ENCODE measurements at regions not wholly inside any gene's neighbourhood (a gene's known extent, or its start where the extent isn't known, plus 50 kb on each side); places are given as distances from the start of the nearest gene placed in this dataset.

- no peak overlapping the region for H3K9ac ChIP-seq (ENCODE audit: insufficient read depth in 1 of 2, low read depth in 2 of 2, low read length in 2 of 2)
- intact Hi-C loops (cut with micrococcal nuclease) (no loop called here), in situ Hi-C loops (cut with MboI) (no loop called here)
- no peak for TF ChIP-seq HMGN3 (IDR thresholded peaks at IDR 0.05; ENCODE audit: borderline replicate concordance, extremely low read depth, insufficient read length, low read depth, low read length)
- no peak for TF ChIP-seq ZNF444 (CRISPR knock-in tag; IDR thresholded peaks at IDR 0.05)
- TF ChIP-seq U2AF1 (optimal IDR thresholded peaks at IDR 0.05; ENCODE audit: low read depth, low read length) = no peak
- no peaks in the 10 kb centered on the region for H4K20me1 ChIP-seq (replicated peaks; ENCODE audit: control insufficient read depth, insufficient read depth, low read length)
- no peaks in the 10 kb centered on the region for H3K79me2 ChIP-seq (ENCODE audit: control insufficient read depth, insufficient read depth, low read length)
- H3K4me1 ChIP-seq (replicated peaks in 1 of 2; ENCODE audit: control insufficient read depth in 2 of 2, insufficient read depth in 2 of 2, low read length in 2 of 2) = no peaks in the 10 kb centered on the region
- no TSS peak for BruUV-seq (replicated peaks)
- no peaks in the 10 kb centered on the region for H3K27me3 ChIP-seq (ENCODE audit: control insufficient read depth in 2 of 2, insufficient read depth in 2 of 2, low read length in 2 of 2)
- FAIRE-seq = no peak
- WGBS (ENCODE audit: insufficient coverage, low coverage, missing lambda C conversion rate) = 2% methylated on average over 4 of the region's 4 CpGs
- H3K9me1 ChIP-seq (ENCODE audit: control insufficient read depth, insufficient read depth, low read length) = no peaks in the 10 kb centered on the region
- no peak overlapping the region for H3K27ac ChIP-seq (ENCODE audit: extremely low read depth, low read depth, low read length)
- DNase-seq (ENCODE audit: extremely low read depth in 1 of 4, low spot score in 3 of 4) = no peak
- no peak overlapping the region for H3K4me3 ChIP-seq
- no peaks in the 10 kb centered on the region for H3K9me3 ChIP-seq (replicated peaks; ENCODE audit: control insufficient read depth, insufficient read depth, low read depth, low read length)
- no peak overlapping the region for H3K4me2 ChIP-seq (ENCODE audit: insufficient read depth, low read length)
- no peak overlapping the region for H2AFZ ChIP-seq (ENCODE audit: low read depth, low read length)
- CTCF ChIA-PET (ENCODE audit: low intra/inter-chr PET ratio) = no interaction called here
- no peaks in the 10 kb centered on the region for H3K36me3 ChIP-seq (ENCODE audit: control insufficient read depth, insufficient read depth, low read length)
- no peak for ATAC-seq
- POLR2A ChIA-PET = no interaction called here
Observed at GRCh38 chr12:19584732-19585131, 145.4 kb downstream of the AEBP2 start.

GRCh38 chr12:19588951-19589350 lies 149.7 kb downstream of the AEBP2 start:
- in situ Hi-C loops (cut with MboI) (no loop called here), intact Hi-C loops (cut with micrococcal nuclease) (no loop called here)
- BruUV-seq (replicated peaks) = no TSS peak
- Histone ChIP-seq H3K9ac (ENCODE audit: insufficient read depth in 1 of 2, low read depth in 2 of 2, low read length in 2 of 2) (no peak overlapping the region), H3K27me3 (ENCODE audit: control insufficient read depth in 2 of 2, insufficient read depth in 2 of 2, low read length in 2 of 2) (no peaks in the 10 kb centered on the region), H3K4me3 (no peak overlapping the region), H2AFZ (ENCODE audit: low read depth, low read length) (no peak overlapping the region), H3K27ac (ENCODE audit: extremely low read depth, low read depth, low read length) (no peak overlapping the region), H3K9me1 (ENCODE audit: control insufficient read depth, insufficient read depth, low read length) (no peaks in the 10 kb centered on the region), H3K4me1 (replicated peaks in 1 of 2; ENCODE audit: control insufficient read depth in 2 of 2, insufficient read depth in 2 of 2, low read length in 2 of 2) (no peaks in the 10 kb centered on the region), H3K4me2 (ENCODE audit: insufficient read depth, low read length) (no peak overlapping the region), H3K79me2 (ENCODE audit: control insufficient read depth, insufficient read depth, low read length) (no peaks in the 10 kb centered on the region), H4K20me1 (replicated peaks; ENCODE audit: control insufficient read depth, insufficient read depth, low read length) (no peaks in the 10 kb centered on the region), H3K9me3 (replicated peaks; ENCODE audit: control insufficient read depth, insufficient read depth, low read depth, low read length) (no peaks in the 10 kb centered on the region), H3K36me3 (ENCODE audit: control insufficient read depth, insufficient read depth, low read length) (no peaks in the 10 kb centered on the region)
- ATAC-seq (no peak), FAIRE-seq (no peak), DNase-seq (ENCODE audit: extremely low read depth in 1 of 4, low spot score in 3 of 4) (no peak)
- WGBS (ENCODE audit: insufficient coverage, low coverage, missing lambda C conversion rate) = 1% methylated on average over 5 of the region's 5 CpGs
- ChIA-PET POLR2A (interaction anchor here (1.2 kb wide), 1 partner anchor 10 kb away, joined by 3 read pairs; no protein-coding TSS in a partner anchor), CTCF (ENCODE audit: low intra/inter-chr PET ratio) (no interaction called here)
- TF ChIP-seq TCFL5 (CRISPR knock-in tag; conservative IDR thresholded peaks at IDR 0.05) = no peak
- TF ChIP-seq HSF4 (CRISPR knock-in tag; IDR thresholded peaks at IDR 0.05; ENCODE audit: borderline replicate concordance) = no peak
- no peak for TF ChIP-seq RFX1 (IDR thresholded peaks at IDR 0.05)

All from K562 (cell line).